ENCODE measurements at regions not wholly inside any gene's neighbourhood (a gene's known extent, or its start where the extent isn't known, plus 50 kb on each side); places are given as distances from the start of the nearest gene placed in this dataset.

DNA sequence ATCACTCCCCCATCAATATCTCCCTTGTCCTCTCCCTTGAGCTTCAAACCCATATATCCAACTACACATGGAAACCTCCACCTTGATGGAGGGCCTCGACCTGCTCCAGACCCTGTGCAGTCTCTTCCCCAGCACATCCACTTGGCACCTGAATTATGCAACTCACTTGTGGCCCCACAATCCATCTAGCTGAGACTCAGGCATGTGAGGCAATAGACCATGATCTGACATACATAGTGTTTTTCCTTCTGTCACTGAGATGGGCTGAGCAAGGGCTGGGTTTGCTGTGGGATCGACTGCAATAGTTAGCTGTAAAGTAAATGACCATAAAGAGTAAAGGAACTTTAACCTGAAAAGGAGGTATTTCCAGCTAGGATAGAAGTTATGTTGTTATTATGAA, 172.9 kb upstream of the RAD23B start:
- intact Hi-C loops (cut with micrococcal nuclease) = no loop called here
- Mint-ChIP-seq H3K4me3 (ENCODE audit: unreplicated experiment) (no peak overlapping the region), H3K27me3 (ENCODE audit: insufficient read depth, unreplicated experiment) (peaks cover 63% of the 10 kb centered on the region), H3K9me3 (ENCODE audit: unreplicated experiment) (peaks cover 6% of the 10 kb centered on the region), H3K4me1 (ENCODE audit: insufficient read depth, unreplicated experiment) (no peaks in the 10 kb centered on the region), H3K36me3 (ENCODE audit: insufficient read depth, unreplicated experiment) (no peaks in the 10 kb centered on the region), H3K27ac (ENCODE audit: low read depth, unreplicated experiment) (no peak overlapping the region)
- ChIA-PET POLR2A (no interaction called here), CTCF (interaction anchor here (0.6 kb wide), 1 partner anchor 231 kb away, joined by 4 read pairs; no protein-coding TSS in a partner anchor)
- DNase-seq (ENCODE audit: unreplicated experiment) = no peak
- no TSS peak for BruUV-seq (replicated peaks)
- TF ChIP-seq, protein P1, sequence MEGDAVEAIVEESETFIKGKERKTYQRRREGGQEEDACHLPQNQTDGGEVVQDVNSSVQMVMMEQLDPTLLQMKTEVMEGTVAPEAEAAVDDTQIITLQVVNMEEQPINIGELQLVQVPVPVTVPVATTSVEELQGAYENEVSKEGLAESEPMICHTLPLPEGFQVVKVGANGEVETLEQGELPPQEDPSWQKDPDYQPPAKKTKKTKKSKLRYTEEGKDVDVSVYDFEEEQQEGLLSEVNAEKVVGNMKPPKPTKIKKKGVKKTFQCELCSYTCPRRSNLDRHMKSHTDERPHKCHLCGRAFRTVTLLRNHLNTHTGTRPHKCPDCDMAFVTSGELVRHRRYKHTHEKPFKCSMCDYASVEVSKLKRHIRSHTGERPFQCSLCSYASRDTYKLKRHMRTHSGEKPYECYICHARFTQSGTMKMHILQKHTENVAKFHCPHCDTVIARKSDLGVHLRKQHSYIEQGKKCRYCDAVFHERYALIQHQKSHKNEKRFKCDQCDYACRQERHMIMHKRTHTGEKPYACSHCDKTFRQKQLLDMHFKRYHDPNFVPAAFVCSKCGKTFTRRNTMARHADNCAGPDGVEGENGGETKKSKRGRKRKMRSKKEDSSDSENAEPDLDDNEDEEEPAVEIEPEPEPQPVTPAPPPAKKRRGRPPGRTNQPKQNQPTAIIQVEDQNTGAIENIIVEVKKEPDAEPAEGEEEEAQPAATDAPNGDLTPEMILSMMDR (IDR thresholded peaks at IDR 0.05; ENCODE audit: unreplicated experiment) = no peak

DNA sequence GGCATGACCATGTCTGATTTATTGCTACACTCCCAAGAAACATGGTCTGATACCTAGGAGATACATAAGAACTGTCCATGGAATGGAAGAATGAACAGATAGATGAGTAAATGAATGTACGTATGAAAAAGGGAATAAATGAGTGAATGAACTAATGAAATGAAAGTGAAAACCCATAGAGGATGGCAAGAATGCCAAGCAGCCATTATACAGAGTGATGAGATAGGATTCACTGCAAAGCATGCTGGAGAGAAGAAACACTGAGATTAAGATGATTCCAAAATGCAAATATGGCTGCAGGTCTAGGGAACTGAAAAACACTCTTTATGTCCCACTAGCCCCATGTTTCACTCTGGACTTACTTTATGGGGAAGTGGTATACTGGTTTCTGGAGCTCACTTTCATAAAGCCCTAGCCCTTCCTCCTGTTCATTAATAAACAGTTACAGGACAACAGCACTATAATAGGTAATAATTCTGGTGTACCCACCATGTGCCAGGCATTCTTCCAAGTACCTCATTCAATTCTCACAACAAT, 170.3 kb upstream of the RAD23B start:
- TF ChIP-seq, protein P1 (IDR thresholded peaks at IDR 0.05; ENCODE audit: unreplicated experiment) = no peak
- no peak for DNase-seq (ENCODE audit: unreplicated experiment)

DNA sequence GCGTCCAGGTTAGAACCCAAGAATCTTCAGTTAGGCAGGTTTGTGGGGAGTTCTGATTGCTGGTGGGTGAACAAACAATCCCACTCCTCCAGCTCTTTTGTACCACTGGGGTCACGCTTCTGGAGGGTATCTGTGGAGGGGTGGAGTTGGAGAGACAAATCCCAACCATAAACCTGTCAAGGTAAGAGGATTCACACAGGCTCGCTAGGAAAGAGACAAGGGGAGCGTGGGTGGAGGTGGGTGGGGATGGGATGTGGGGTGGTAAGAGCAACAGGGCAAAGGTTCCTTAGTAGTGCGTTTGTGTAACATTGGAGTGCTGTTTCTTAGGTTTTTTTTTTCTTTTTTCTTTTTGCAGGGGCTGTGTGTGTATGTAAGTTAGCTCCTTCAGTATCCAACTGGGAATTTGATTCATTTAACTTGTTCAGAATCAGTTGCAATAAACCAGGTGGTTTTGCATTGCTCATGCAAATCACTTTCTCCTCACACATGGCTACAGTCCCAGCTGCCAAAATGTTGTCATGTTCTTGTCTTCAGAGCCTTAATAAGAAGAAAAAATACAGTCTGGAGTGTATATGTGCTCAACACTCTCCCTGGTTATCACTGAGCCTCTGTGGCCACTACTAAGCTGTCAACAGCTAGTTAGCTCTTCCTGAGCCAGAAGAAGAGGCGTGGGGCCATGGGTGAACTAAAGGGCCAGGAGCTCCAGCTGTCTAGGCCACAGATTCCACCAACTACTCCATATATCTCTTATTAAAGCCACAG, 164.0 kb upstream of the RAD23B start:
- TF ChIP-seq, protein P1 (IDR thresholded peaks at IDR 0.05; ENCODE audit: unreplicated experiment) = no peak
- H3K27me3 Mint-ChIP-seq (ENCODE audit: insufficient read depth, unreplicated experiment) = peaks cover 16% of the 10 kb centered on the region
- no peak overlapping the region for H3K27ac Mint-ChIP-seq (ENCODE audit: low read depth, unreplicated experiment)
- no TSS peak for BruUV-seq (replicated peaks)
- H3K9me3 Mint-ChIP-seq (ENCODE audit: unreplicated experiment) = no peaks in the 10 kb centered on the region
- intact Hi-C loops (cut with micrococcal nuclease) = no loop called here
- no peaks in the 10 kb centered on the region for H3K4me1 Mint-ChIP-seq (ENCODE audit: insufficient read depth, unreplicated experiment)
- DNase-seq (ENCODE audit: unreplicated experiment) = no peak
- H3K36me3 Mint-ChIP-seq (ENCODE audit: insufficient read depth, unreplicated experiment) = no peaks in the 10 kb centered on the region
- ChIA-PET CTCF (no interaction called here), POLR2A (interaction anchor here (0.6 kb wide), 1 partner anchor 235 kb away, joined by 3 read pairs; no protein-coding TSS in a partner anchor)
- no peak overlapping the region for H3K4me3 Mint-ChIP-seq (ENCODE audit: unreplicated experiment)

More for the DNA sequence above, 170.3 kb upstream of the RAD23B start:
- Mint-ChIP-seq H3K27ac (ENCODE audit: low read depth, unreplicated experiment) (no peak overlapping the region), H3K36me3 (ENCODE audit: insufficient read depth, unreplicated experiment) (no peaks in the 10 kb centered on the region), H3K4me1 (ENCODE audit: insufficient read depth, unreplicated experiment) (no peaks in the 10 kb centered on the region), H3K9me3 (ENCODE audit: unreplicated experiment) (peaks cover 6% of the 10 kb centered on the region), H3K27me3 (ENCODE audit: insufficient read depth, unreplicated experiment) (peaks cover 53% of the 10 kb centered on the region), H3K4me3 (ENCODE audit: unreplicated experiment) (no peak overlapping the region)
- no TSS peak for BruUV-seq (replicated peaks)
- intact Hi-C loops (cut with micrococcal nuclease) = no loop called here
- ChIA-PET POLR2A (no interaction called here), CTCF (no interaction called here)

DNA sequence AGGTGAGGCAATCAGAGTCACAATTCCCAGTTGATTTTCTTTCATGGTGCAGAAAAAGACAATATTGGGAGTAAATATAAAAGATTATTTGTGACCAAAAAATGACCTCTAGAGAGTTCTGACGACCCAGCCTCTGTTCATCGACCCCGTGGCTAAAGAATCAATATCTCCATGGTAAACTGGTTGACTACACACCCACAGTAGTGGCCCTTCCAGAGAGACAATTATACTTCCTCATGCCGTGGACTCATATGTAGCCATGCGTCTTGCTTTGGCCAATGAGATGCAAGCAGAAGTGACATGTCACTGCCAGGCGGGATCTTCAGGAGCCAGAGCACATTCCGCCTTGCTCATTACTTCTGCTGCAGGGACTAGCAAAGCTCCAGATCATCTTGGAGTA, 163.3 kb upstream of the RAD23B start:
- TF ChIP-seq, protein P1 (IDR thresholded peaks at IDR 0.05; ENCODE audit: unreplicated experiment) = no peak
- H3K4me3 Mint-ChIP-seq (ENCODE audit: unreplicated experiment) = no peak overlapping the region
- H3K4me1 Mint-ChIP-seq (ENCODE audit: insufficient read depth, unreplicated experiment) = no peaks in the 10 kb centered on the region
- no TSS peak for BruUV-seq (replicated peaks)
- no peak for DNase-seq (ENCODE audit: unreplicated experiment)
- ChIA-PET POLR2A (no interaction called here), CTCF (no interaction called here)
- peaks cover 9% of the 10 kb centered on the region for H3K27me3 Mint-ChIP-seq (ENCODE audit: insufficient read depth, unreplicated experiment)
- intact Hi-C loops (cut with micrococcal nuclease) = no loop called here
- no peaks in the 10 kb centered on the region for H3K9me3 Mint-ChIP-seq (ENCODE audit: unreplicated experiment)
- no peaks in the 10 kb centered on the region for H3K36me3 Mint-ChIP-seq (ENCODE audit: insufficient read depth, unreplicated experiment)
- no peak overlapping the region for H3K27ac Mint-ChIP-seq (ENCODE audit: low read depth, unreplicated experiment)
